ENCODE measurements at regions not wholly inside any gene's neighbourhood (a gene's known extent, or its start where the extent isn't known, plus 50 kb on each side); places are given as distances from the start of the nearest gene placed in this dataset.

- peak; percentile 81 for DNase-seq (ENCODE audit: low spot score)
These were observed 50.9 kb upstream of the PKP2 start for GRCh38 chr12:32947206-32948067.

- no peak for DNase-seq (ENCODE audit: low spot score)
These were observed 50.0 kb upstream of the PKP2 start for GRCh38 chr12:32946504-32947131.

Data from HT-29 (cell line).